Heart left ventricle (tissue), 16 donors: ENCODE measurements at regions not wholly inside any gene's neighbourhood (a gene's known extent, or its start where the extent isn't known, plus 50 kb on each side); places are given as distances from the start of the nearest gene placed in this dataset.

Source experiments
- ATAC-seq, 4 donors: fragments of 200-7000 bp; cut with Tn5 transposase; one replicate each; pipeline ENCODE4 v1.9.1; 2020 to 2022; ENCODE audit warnings: moderate library complexity in 4 of 4, mild to moderate bottlenecking in 3 of 4, moderate number of reproducible peaks in 1 of 4
- DNase-seq, 5 donors: peaks; one replicate each; pipeline ENCODE4 v3.0.0-alpha.2; 2020
- H3K27ac ChIP-seq, 12 donors: fragments of 200-600 bp; sonication (generic) in 4 of 12; one replicate each; pipeline versions ENCODE4 v1.5.0 to v1.8.0; 2016 to 2022; ENCODE audit warnings: mild to moderate bottlenecking in 2 of 12
- H3K27me3 ChIP-seq, 9 donors: fragments of 200-600 bp; sonication (generic) in 2 of 9; one replicate each; pipeline versions ENCODE4 v1.5.1 to v1.8.0; 2016 to 2022; ENCODE audit warnings: mild to moderate bottlenecking in 3 of 9
- H3K36me3 ChIP-seq, 9 donors: fragments of 200-600 bp; sonication (generic) in 2 of 9; one replicate each; pipeline versions ENCODE4 v1.5.0 to v1.8.0; 2018 to 2022; ENCODE audit warnings: mild to moderate bottlenecking in 2 of 9
- H3K4me1 ChIP-seq, 12 donors: fragments of 200-600 bp; sonication (generic) in 4 of 12; one replicate each; pipeline versions ENCODE4 v1.5.0 to v1.8.0; 2016 to 2022; ENCODE audit warnings: mild to moderate bottlenecking in 3 of 12
- H3K4me3 ChIP-seq, 12 donors: fragments of 200-600 bp; sonication (generic) in 4 of 12; one replicate each; pipeline versions ENCODE4 v1.5.0 to v1.8.0; 2017 to 2022; ENCODE audit warnings: mild to moderate bottlenecking in 9 of 12, moderate library complexity in 4 of 12
- H3K9me3 ChIP-seq, 12 donors: fragments of 200-600 bp; sonication (generic) in 4 of 12; one replicate each; pipeline versions ENCODE4 v1.5.0 to v1.8.0; 2016 to 2022; ENCODE audit warnings: mild to moderate bottlenecking in 1 of 12
- POLR2A ChIP-seq, 2 donors: fragments of 450-650 bp; IDR thresholded peaks; one replicate each; pipeline ENCODE4 v1.6.1; 2017; ENCODE audit warnings: antibody characterized with exemption in 2 of 2, mild to moderate bottlenecking in 2 of 2, moderate library complexity in 2 of 2
- WGBS, 4 donors: extraction: QIAGEN DNeasy Blood & Tissue Kit in 2 of 4; methylation state at CpG; one replicate each; pipeline versions ENCODE4 v1.1.5 to v1.1.7; 2013 to 2018; 5-methylcytosine and 5-hydroxymethylcytosine counted together
- intact Hi-C, 10 donors: fragments of 100-400 bp; cut with DNase I; formaldehyde crosslinking; loops; one replicate each; pipeline versions ENCODE4 v1.11.1 to v1.14.2; 2022
- TF ChIP-seq, protein P1 (sequence below), 12 donors: fragments of 200-600 bp; sonication (generic) in 4 of 12; IDR thresholded peaks; one replicate each; pipeline versions ENCODE4 v1.5.0 to v1.8.0; 2018 to 2022; ENCODE audit warnings: antibody characterized with exemption in 12 of 12, mild to moderate bottlenecking in 5 of 12
- donor health status: ischemic (EF 13 %, LVEDD 7.1; RV severe dilation, severe dysfunction).
- donor health status: healthy with polysubstance abuse.
- donor health status: DM: no; HTN: yes; CAD: no.
- donor health status: DM: no; HTN: no; CAD: no.
- donor health status: ischemic (EF 25% LVEDD 6.9; RV normal size, moderate dysfunction).
- donor health status: ischemic (EF 25% LVEDD 5.7; RV mildly dilated, moderate dysfunction).
- donor health status: healthy.
- donor health status: DM: yes; HTN: yes; CAD: no.
- donor health status: ischemic (EF 35%, LVEDD 5.7; RV mildly dilated, moderate dysfunction).
- donor health status: nonischemic (EF 11% LVEDD 7.7; RV severe dilation, severe dysfunction).
- donor health status: DM: yes; HTN: yes; CAD: no.
- donor health status: PGD.
- donor health status: ischemic (EF 29% LVEDD 5.4; RV normal size, mild dysfunction).
- donor health status: nonischemic (EF 23%, LVEDD 6.1; RV moderate dilation, normal function).

DNA sequence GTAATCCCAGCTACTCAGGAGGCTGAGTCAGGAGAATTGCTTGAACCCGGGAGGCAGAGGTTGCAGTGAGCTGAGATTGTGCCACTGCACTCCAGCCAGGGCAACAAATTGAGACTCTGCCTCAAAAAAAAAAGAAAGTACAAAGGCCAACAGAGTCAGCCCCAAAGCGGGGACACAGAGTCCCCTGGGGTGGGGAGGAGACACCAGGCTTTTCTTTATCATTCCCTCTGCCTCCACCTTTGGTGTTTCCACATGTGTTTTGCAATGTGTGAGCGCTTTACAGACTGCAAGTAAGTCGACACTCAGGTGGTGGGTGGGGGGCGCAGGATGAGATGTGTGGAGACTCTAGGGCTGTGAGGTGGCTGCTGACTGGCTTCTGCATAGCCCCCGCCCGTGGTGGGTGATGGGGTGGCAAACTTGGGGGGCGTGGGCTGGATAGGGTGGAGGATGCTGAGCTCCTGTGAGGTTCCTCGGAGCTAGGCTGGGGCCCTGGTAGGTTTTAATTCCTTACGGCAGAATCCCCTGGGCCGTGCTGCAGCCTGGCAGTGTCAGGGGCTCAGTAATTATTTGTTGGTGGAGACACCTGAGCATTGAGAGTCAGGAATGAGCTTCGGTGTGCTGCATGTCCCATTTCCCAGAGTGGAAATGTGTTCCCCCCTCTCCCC is 177.2 kb downstream of the CTTN start:
- no peaks in the 10 kb centered on the region for H3K27me3 ChIP-seq
- 75 to 81% (median 81%) methylated on average over 12 of the region's 12 CpGs for WGBS, 4 donors
- H3K4me3 ChIP-seq, result no peak overlapping the region
- no peaks in the 10 kb centered on the region for H3K9me3 ChIP-seq
- H3K4me1 ChIP-seq, result no peaks in the 10 kb centered on the region
- peak in 2 of 5 donors; percentile 13 to 26 for DNase-seq
- intact Hi-C loops, result no loop called here
- no peak for ATAC-seq
- no peak overlapping the region for H3K27ac ChIP-seq
- TF ChIP-seq, protein P1, sequence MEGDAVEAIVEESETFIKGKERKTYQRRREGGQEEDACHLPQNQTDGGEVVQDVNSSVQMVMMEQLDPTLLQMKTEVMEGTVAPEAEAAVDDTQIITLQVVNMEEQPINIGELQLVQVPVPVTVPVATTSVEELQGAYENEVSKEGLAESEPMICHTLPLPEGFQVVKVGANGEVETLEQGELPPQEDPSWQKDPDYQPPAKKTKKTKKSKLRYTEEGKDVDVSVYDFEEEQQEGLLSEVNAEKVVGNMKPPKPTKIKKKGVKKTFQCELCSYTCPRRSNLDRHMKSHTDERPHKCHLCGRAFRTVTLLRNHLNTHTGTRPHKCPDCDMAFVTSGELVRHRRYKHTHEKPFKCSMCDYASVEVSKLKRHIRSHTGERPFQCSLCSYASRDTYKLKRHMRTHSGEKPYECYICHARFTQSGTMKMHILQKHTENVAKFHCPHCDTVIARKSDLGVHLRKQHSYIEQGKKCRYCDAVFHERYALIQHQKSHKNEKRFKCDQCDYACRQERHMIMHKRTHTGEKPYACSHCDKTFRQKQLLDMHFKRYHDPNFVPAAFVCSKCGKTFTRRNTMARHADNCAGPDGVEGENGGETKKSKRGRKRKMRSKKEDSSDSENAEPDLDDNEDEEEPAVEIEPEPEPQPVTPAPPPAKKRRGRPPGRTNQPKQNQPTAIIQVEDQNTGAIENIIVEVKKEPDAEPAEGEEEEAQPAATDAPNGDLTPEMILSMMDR (IDR thresholded peaks at IDR 0.05), result no peak
- no peak for TF ChIP-seq POLR2A (IDR thresholded peaks at IDR 0.05)
- H3K36me3 ChIP-seq, result no peaks in the 10 kb centered on the region

DNA sequence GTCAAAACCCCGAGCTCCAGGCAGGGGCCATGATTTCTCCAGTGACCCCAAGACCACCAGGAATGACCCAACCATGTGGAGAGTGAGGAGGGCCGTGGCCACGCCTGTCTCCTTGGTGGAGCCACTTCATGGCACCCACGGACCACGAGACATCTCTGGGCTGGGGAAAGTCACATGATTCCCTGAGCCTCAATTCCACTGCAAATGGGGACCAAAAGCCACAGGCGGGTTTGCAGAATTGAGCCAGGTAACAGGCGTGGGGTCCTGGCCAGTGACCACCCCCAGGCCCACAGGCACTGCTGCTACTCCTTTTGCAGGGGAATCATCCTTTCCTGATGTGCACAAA is 178.9 kb downstream of the CTTN start:
- no peaks in the 10 kb centered on the region for H3K36me3 ChIP-seq
- H3K4me3 ChIP-seq, result no peak overlapping the region
- DNase-seq (peak in 2 of 5 donors; percentile 3 to 51), ATAC-seq (no peak)
- intact Hi-C loops, result no loop called here
- H3K27me3 ChIP-seq, result no peaks in the 10 kb centered on the region
- H3K9me3 ChIP-seq, result no peaks in the 10 kb centered on the region
- no peak for TF ChIP-seq POLR2A (IDR thresholded peaks at IDR 0.05)
- TF ChIP-seq, protein P1 (IDR thresholded peaks at IDR 0.05), result no peak
- 67 to 79% (median 74%) methylated on average over 6 to 7 of the region's 7 CpGs for WGBS, 4 donors
- no peaks in the 10 kb centered on the region for H3K4me1 ChIP-seq
- H3K27ac ChIP-seq, result no peak overlapping the region

DNA sequence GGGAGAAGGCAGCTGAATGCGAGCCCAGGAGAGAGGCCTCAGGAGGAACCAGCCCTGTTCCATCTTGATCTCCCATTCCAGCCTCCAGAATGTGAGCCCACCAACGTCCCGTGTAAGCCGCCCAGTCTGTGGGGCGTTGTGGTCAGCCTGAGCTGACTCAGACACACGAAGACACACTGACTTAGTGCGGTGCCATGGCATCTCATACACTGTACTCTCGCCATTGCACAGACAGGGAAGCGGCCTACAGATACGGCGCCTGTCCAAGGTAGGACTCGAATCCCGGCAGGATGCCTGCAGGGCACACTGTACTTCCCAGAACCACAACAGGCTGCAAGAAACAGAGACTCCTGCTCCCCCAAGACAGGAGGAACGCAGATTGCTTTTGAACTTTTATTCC is 179.6 kb downstream of the CTTN start:
- H3K36me3 ChIP-seq, result no peaks in the 10 kb centered on the region
- no peak overlapping the region for H3K4me3 ChIP-seq
- no peak for TF ChIP-seq POLR2A (IDR thresholded peaks at IDR 0.05)
- TF ChIP-seq, protein P1 (IDR thresholded peaks at IDR 0.05), result no peak
- no peak overlapping the region for H3K27ac ChIP-seq
- DNase-seq (peak in 2 of 5 donors; percentile 9 to 21), ATAC-seq (no peak)
- intact Hi-C loops, result no loop called here
- H3K9me3 ChIP-seq, result no peaks in the 10 kb centered on the region
- H3K27me3 ChIP-seq, result no peaks in the 10 kb centered on the region
- no peaks in the 10 kb centered on the region for H3K4me1 ChIP-seq
- 68 to 89% (median 77%) methylated on average over 14 of the region's 14 CpGs for WGBS, 4 donors

DNA sequence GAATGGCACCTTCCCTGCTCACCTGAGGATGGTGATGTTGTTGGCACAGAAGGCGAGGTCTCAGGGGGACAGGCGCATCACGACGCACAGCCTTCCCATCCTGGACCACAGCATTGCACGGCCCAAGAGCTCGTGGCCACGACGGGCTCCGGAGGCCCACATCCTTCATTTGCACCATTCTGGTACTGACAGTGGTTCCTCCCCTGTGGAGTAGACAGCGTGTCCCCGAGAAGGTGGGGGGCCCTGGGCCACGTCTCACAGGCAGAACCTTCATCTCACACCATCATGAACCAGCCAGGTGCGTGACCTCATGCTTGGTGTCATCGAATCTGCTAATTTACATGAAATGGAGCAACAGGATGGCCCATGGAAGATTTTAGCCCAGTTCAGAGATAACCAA is 180.0 kb downstream of the CTTN start:
- ATAC-seq (no peak), DNase-seq (peak in 2 of 5 donors; percentile 8 to 21)
- Histone ChIP-seq H3K27ac (no peak overlapping the region), H3K4me1 (no peaks in the 10 kb centered on the region), H3K36me3 (no peaks in the 10 kb centered on the region), H3K27me3 (no peaks in the 10 kb centered on the region), H3K4me3 (no peak overlapping the region), H3K9me3 (no peaks in the 10 kb centered on the region)
- WGBS, 4 donors, result 85 to 87% (median 86%) methylated on average over 14 of the region's 14 CpGs
- intact Hi-C loops, result no loop called here
- TF ChIP-seq POLR2A (IDR thresholded peaks at IDR 0.05), result no peak
- TF ChIP-seq, protein P1 (IDR thresholded peaks at IDR 0.05), result no peak
